Stomach (tissue), 4 donors: ENCODE measurements at regions not wholly inside any gene's neighbourhood (a gene's known extent, or its start where the extent isn't known, plus 50 kb on each side); places are given as distances from the start of the nearest gene placed in this dataset.

Experiments used
- EP300 ChIP-seq: sonication (generic); formaldehyde crosslinking; IDR thresholded peaks from one replicate; pipeline ENCODE4 v1.6.1; 2017; ENCODE audit warnings: antibody characterized with exemption
- POLR2A ChIP-seq, 4 donors: fragments of 450-650 bp; IDR thresholded peaks; one replicate each; pipeline ENCODE4 v1.6.1; 2016; ENCODE audit warnings: antibody characterized with exemption in 4 of 4, control low read depth in 2 of 4, mild to moderate bottlenecking in 1 of 4, moderate library complexity in 1 of 4

DNA sequence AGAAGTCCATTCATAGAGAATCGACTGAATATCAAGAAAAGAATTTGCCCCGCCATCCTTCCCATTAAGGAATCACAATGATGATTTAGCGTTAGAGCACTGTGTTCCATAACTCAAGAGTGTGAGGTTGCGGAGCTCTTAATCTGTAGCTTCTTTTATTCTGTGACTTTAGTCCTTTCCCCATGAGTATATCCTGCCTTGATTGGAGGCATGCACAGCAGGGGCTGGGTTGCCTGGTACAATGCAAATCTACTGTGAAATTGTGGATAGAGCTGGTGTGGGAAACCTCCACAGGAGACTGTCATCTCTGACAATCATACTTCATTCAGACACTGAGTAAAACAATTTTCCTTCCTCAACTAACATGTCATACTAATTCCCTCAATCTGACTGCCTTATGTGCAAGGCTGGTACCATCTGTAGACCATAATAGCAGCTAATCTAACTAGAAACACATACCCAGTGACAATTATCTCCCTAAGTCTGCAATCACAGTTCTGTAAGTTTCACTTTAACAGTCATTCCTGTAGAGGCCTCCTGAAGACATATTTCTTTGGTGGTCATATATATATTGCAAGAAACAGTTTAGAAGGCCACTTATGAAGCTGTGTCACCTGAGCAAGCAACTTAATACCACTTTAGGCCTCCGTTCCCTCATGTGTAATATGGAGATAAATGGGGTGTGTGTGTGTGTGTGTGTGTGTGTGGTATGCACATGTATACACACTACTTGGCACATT is 355.2 kb upstream of the FAM241A start:
- TF ChIP-seq POLR2A (IDR thresholded peaks at IDR 0.05), result no peak
- no peak for TF ChIP-seq EP300
